ENCODE measurements at regions not wholly inside any gene's neighbourhood (a gene's known extent, or its start where the extent isn't known, plus 50 kb on each side); places are given as distances from the start of the nearest gene placed in this dataset.

- TF ChIP-seq POLR2A (IDR thresholded peaks at IDR 0.05; ENCODE audit: borderline replicate concordance, extremely low read depth, insufficient read depth, insufficient read length): no peak
- TF ChIP-seq EZH2 (IDR thresholded peaks at IDR 0.05): no peak
- TF ChIP-seq, protein P1, sequence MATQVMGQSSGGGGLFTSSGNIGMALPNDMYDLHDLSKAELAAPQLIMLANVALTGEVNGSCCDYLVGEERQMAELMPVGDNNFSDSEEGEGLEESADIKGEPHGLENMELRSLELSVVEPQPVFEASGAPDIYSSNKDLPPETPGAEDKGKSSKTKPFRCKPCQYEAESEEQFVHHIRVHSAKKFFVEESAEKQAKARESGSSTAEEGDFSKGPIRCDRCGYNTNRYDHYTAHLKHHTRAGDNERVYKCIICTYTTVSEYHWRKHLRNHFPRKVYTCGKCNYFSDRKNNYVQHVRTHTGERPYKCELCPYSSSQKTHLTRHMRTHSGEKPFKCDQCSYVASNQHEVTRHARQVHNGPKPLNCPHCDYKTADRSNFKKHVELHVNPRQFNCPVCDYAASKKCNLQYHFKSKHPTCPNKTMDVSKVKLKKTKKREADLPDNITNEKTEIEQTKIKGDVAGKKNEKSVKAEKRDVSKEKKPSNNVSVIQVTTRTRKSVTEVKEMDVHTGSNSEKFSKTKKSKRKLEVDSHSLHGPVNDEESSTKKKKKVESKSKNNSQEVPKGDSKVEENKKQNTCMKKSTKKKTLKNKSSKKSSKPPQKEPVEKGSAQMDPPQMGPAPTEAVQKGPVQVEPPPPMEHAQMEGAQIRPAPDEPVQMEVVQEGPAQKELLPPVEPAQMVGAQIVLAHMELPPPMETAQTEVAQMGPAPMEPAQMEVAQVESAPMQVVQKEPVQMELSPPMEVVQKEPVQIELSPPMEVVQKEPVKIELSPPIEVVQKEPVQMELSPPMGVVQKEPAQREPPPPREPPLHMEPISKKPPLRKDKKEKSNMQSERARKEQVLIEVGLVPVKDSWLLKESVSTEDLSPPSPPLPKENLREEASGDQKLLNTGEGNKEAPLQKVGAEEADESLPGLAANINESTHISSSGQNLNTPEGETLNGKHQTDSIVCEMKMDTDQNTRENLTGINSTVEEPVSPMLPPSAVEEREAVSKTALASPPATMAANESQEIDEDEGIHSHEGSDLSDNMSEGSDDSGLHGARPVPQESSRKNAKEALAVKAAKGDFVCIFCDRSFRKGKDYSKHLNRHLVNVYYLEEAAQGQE (IDR thresholded peaks at IDR 0.05; ENCODE audit: low read depth): no peak
Observed at GRCh38 chr2:104746858-104747257, 107.1 kb upstream of the POU3F3 start.
